ENCODE measurements at regions not wholly inside any gene's neighbourhood (a gene's known extent, or its start where the extent isn't known, plus 50 kb on each side); places are given as distances from the start of the nearest gene placed in this dataset.

- H3K4me1 ChIP-seq (ENCODE audit: control insufficient read depth, low read depth, low read length): no peaks in the 10 kb centered on the region
- no peak overlapping the region for H3K4me3 ChIP-seq (ENCODE audit: low read length)
- no peak overlapping the region for H3K4ac ChIP-seq (ENCODE audit: low read depth, low read length)
- DNase-seq: no peak
- no peaks in the 10 kb centered on the region for H3K36me3 ChIP-seq (ENCODE audit: control insufficient read depth, insufficient read depth, low read length)
- H2BK120ac ChIP-seq (ENCODE audit: low read depth, low read length): no peak overlapping the region
- H3K4me2 ChIP-seq (ENCODE audit: low read length): no peak overlapping the region
- WGBS (ENCODE audit: extremely low coverage, insufficient coverage, low lambda C conversion rate): no CpG with 5 or more reads among the region's 4 CpGs
- no peak overlapping the region for H3K27ac ChIP-seq (ENCODE audit: low read depth, low read length)
- no peak overlapping the region for H3K56ac ChIP-seq (ENCODE audit: low read length)
- no peak overlapping the region for H4K8ac ChIP-seq (ENCODE audit: low read depth, low read length)
- no peak overlapping the region for H2BK5ac ChIP-seq (ENCODE audit: low read length)
- no peak overlapping the region for H3K9ac ChIP-seq (ENCODE audit: low read length)
- H2BK15ac ChIP-seq (replicated peaks; ENCODE audit: low read depth): no peak overlapping the region
- no peaks in the 10 kb centered on the region for H3K79me2 ChIP-seq (ENCODE audit: control insufficient read depth, insufficient read depth, low read length)
- no peak overlapping the region for H4K5ac ChIP-seq (ENCODE audit: low read length)
- no peak overlapping the region for H2AK5ac ChIP-seq (ENCODE audit: low read length)
- H3K27me3 ChIP-seq (ENCODE audit: insufficient read depth, low read length, poor library complexity): no peaks in the 10 kb centered on the region
- no peak overlapping the region for H3K23ac ChIP-seq (ENCODE audit: low read length)
- H3K79me1 ChIP-seq (ENCODE audit: low read length): no peaks in the 10 kb centered on the region
- H3K18ac ChIP-seq (ENCODE audit: low read length): no peak overlapping the region
Measured at GRCh38 chr2:207390302-207391095, 139.3 kb upstream of the CREB1 start.

- no peaks in the 10 kb centered on the region for H3K79me2 ChIP-seq (ENCODE audit: control insufficient read depth, insufficient read depth, low read length)
- H3K4me3 ChIP-seq (ENCODE audit: low read length): no peak overlapping the region
- no peak overlapping the region for H3K27ac ChIP-seq (ENCODE audit: low read depth, low read length)
- WGBS (ENCODE audit: extremely low coverage, insufficient coverage, low lambda C conversion rate): no CpG with 5 or more reads among the region's 4 CpGs
- no peak overlapping the region for H2AK5ac ChIP-seq (ENCODE audit: low read length)
- H3K4me2 ChIP-seq (ENCODE audit: low read length): no peak overlapping the region
- H3K9ac ChIP-seq (ENCODE audit: low read length): no peak overlapping the region
- H3K4ac ChIP-seq (ENCODE audit: low read depth, low read length): no peak overlapping the region
- no peak overlapping the region for H2BK15ac ChIP-seq (replicated peaks; ENCODE audit: low read depth)
- H3K27me3 ChIP-seq (ENCODE audit: insufficient read depth, low read length, poor library complexity): no peaks in the 10 kb centered on the region
- no peaks in the 10 kb centered on the region for H3K36me3 ChIP-seq (ENCODE audit: control insufficient read depth, insufficient read depth, low read length)
- H3K56ac ChIP-seq (ENCODE audit: low read length): no peak overlapping the region
- no peak for DNase-seq
- no peaks in the 10 kb centered on the region for H3K4me1 ChIP-seq (ENCODE audit: control insufficient read depth, low read depth, low read length)
- no peak overlapping the region for H4K8ac ChIP-seq (ENCODE audit: low read depth, low read length)
- no peak overlapping the region for H3K23ac ChIP-seq (ENCODE audit: low read length)
- H3K18ac ChIP-seq (ENCODE audit: low read length): no peak overlapping the region
- H2BK5ac ChIP-seq (ENCODE audit: low read length): no peak overlapping the region
- H2BK120ac ChIP-seq (ENCODE audit: low read depth, low read length): no peak overlapping the region
- no peaks in the 10 kb centered on the region for H3K79me1 ChIP-seq (ENCODE audit: low read length)
- no peak overlapping the region for H4K5ac ChIP-seq (ENCODE audit: low read length)
Measured at GRCh38 chr2:207394203-207394781, 135.5 kb upstream of the CREB1 start.

- H3K27me3 ChIP-seq (ENCODE audit: insufficient read depth, low read length, poor library complexity): no peaks in the 10 kb centered on the region
- no peaks in the 10 kb centered on the region for H3K79me1 ChIP-seq (ENCODE audit: low read length)
- no peak overlapping the region for H3K4me3 ChIP-seq (ENCODE audit: low read length)
- H3K4me1 ChIP-seq (ENCODE audit: control insufficient read depth, low read depth, low read length): no peaks in the 10 kb centered on the region
- H3K56ac ChIP-seq (ENCODE audit: low read length): no peak overlapping the region
- H4K8ac ChIP-seq (ENCODE audit: low read depth, low read length): no peak overlapping the region
- no peak overlapping the region for H3K4me2 ChIP-seq (ENCODE audit: low read length)
- H3K79me2 ChIP-seq (ENCODE audit: control insufficient read depth, insufficient read depth, low read length): no peaks in the 10 kb centered on the region
- H2BK120ac ChIP-seq (ENCODE audit: low read depth, low read length): no peak overlapping the region
- no peak overlapping the region for H3K27ac ChIP-seq (ENCODE audit: low read depth, low read length)
- H3K23ac ChIP-seq (ENCODE audit: low read length): no peak overlapping the region
- H3K36me3 ChIP-seq (ENCODE audit: control insufficient read depth, insufficient read depth, low read length): no peaks in the 10 kb centered on the region
- no peak for DNase-seq
- H2BK15ac ChIP-seq (replicated peaks; ENCODE audit: low read depth): no peak overlapping the region
- no peak overlapping the region for H2BK5ac ChIP-seq (ENCODE audit: low read length)
- H4K5ac ChIP-seq (ENCODE audit: low read length): no peak overlapping the region
- H3K4ac ChIP-seq (ENCODE audit: low read depth, low read length): no peak overlapping the region
- no CpG with 5 or more reads among the region's 7 CpGs for WGBS (ENCODE audit: extremely low coverage, insufficient coverage, low lambda C conversion rate)
- H3K18ac ChIP-seq (ENCODE audit: low read length): no peak overlapping the region
- H2AK5ac ChIP-seq (ENCODE audit: low read length): no peak overlapping the region
- no peak overlapping the region for H3K9ac ChIP-seq (ENCODE audit: low read length)
Measured at GRCh38 chr2:207394812-207395534, 134.8 kb upstream of the CREB1 start.

GRCh38 chr2:207395535-207396251 lies 134.1 kb upstream of the CREB1 start:
- Histone ChIP-seq H3K79me2 (ENCODE audit: control insufficient read depth, insufficient read depth, low read length) (no peaks in the 10 kb centered on the region), H3K27me3 (ENCODE audit: insufficient read depth, low read length, poor library complexity) (no peaks in the 10 kb centered on the region), H4K8ac (ENCODE audit: low read depth, low read length) (no peak overlapping the region), H3K4ac (ENCODE audit: low read depth, low read length) (no peak overlapping the region), H3K18ac (ENCODE audit: low read length) (no peak overlapping the region), H3K23ac (ENCODE audit: low read length) (no peak overlapping the region), H3K4me3 (ENCODE audit: low read length) (no peak overlapping the region), H3K79me1 (ENCODE audit: low read length) (no peaks in the 10 kb centered on the region), H3K4me1 (ENCODE audit: control insufficient read depth, low read depth, low read length) (no peaks in the 10 kb centered on the region), H3K56ac (ENCODE audit: low read length) (no peak overlapping the region), H4K5ac (ENCODE audit: low read length) (no peak overlapping the region), H2BK120ac (ENCODE audit: low read depth, low read length) (no peak overlapping the region), H3K36me3 (ENCODE audit: control insufficient read depth, insufficient read depth, low read length) (no peaks in the 10 kb centered on the region), H3K27ac (ENCODE audit: low read depth, low read length) (no peak overlapping the region), H2BK15ac (replicated peaks; ENCODE audit: low read depth) (no peak overlapping the region), H3K4me2 (ENCODE audit: low read length) (no peak overlapping the region), H3K9ac (ENCODE audit: low read length) (no peak overlapping the region), H2AK5ac (ENCODE audit: low read length) (no peak overlapping the region), H2BK5ac (ENCODE audit: low read length) (no peak overlapping the region)
- DNase-seq: no peak
- WGBS (ENCODE audit: extremely low coverage, insufficient coverage, low lambda C conversion rate): no CpG with 5 or more reads among the region's 2 CpGs

GRCh38 chr2:207397917-207398655 lies 131.7 kb upstream of the CREB1 start:
- Histone ChIP-seq H3K4me1 (ENCODE audit: control insufficient read depth, low read depth, low read length) (no peaks in the 10 kb centered on the region), H3K23ac (ENCODE audit: low read length) (no peak overlapping the region), H3K4me2 (ENCODE audit: low read length) (no peak overlapping the region)

More at GRCh38 chr2:207397917-207398655, 131.7 kb upstream of the CREB1 start:
- Histone ChIP-seq H3K18ac (ENCODE audit: low read length) (no peak overlapping the region), H3K27ac (ENCODE audit: low read depth, low read length) (no peak overlapping the region), H3K4me3 (ENCODE audit: low read length) (no peak overlapping the region), H2BK15ac (replicated peaks; ENCODE audit: low read depth) (no peak overlapping the region), H2BK120ac (ENCODE audit: low read depth, low read length) (no peak overlapping the region), H3K4ac (ENCODE audit: low read depth, low read length) (no peak overlapping the region), H2BK5ac (ENCODE audit: low read length) (no peak overlapping the region), H3K56ac (ENCODE audit: low read length) (no peak overlapping the region), H3K27me3 (ENCODE audit: insufficient read depth, low read length, poor library complexity) (no peaks in the 10 kb centered on the region), H3K79me1 (ENCODE audit: low read length) (no peaks in the 10 kb centered on the region), H3K9ac (ENCODE audit: low read length) (no peak overlapping the region), H3K79me2 (ENCODE audit: control insufficient read depth, insufficient read depth, low read length) (no peaks in the 10 kb centered on the region), H4K5ac (ENCODE audit: low read length) (no peak overlapping the region), H3K36me3 (ENCODE audit: control insufficient read depth, insufficient read depth, low read length) (no peaks in the 10 kb centered on the region), H4K8ac (ENCODE audit: low read depth, low read length) (peak overlapping the region; percentile 2), H2AK5ac (ENCODE audit: low read length) (no peak overlapping the region)
- no CpG with 5 or more reads among the region's 9 CpGs for WGBS (ENCODE audit: extremely low coverage, insufficient coverage, low lambda C conversion rate)
- DNase-seq: no peak

Measured in mesendoderm (in vitro differentiated cells).